BJ (cell line): ENCODE measurements at regions not wholly inside any gene's neighbourhood (a gene's known extent, or its start where the extent isn't known, plus 50 kb on each side); places are given as distances from the start of the nearest gene placed in this dataset.

Source experiments
- CTCF ChIA-PET: fragments of 350-600 bp; formaldehyde crosslinking; extraction: SDS; loops from one replicate; lab custom pipeline; 2021; ENCODE audit warnings: antibody characterized with exemption, inconsistent platforms; lab: Yijun Ruan, JAX
- POLR2A ChIA-PET: fragments of 300-600 bp; sonication (Branson Sonifier 250); formaldehyde crosslinking; extraction: SDS; loops from one replicate; lab custom pipeline; 2021; ENCODE audit warnings: antibody characterized with exemption; lab: Charles Lee
- DNase-seq: peaks from one replicate; pipeline ENCODE4 v3.0.0-alpha.2; 2011; ENCODE audit warnings: low read depth
- H3K27me3 ChIP-seq: 2 replicates; pipeline ENCODE4 v1.6.0; 2011; ENCODE audit warnings: low read length; ENCODE audit not compliant: control insufficient read depth, insufficient read depth
- H3K36me3 ChIP-seq: 2 replicates; pipeline ENCODE4 v1.5.1; 2011; ENCODE audit warnings: low read length; ENCODE audit not compliant: control insufficient read depth, insufficient read depth
- H3K4me3 ChIP-seq: 2 replicates; pipeline ENCODE4 v1.5.1; 2011; ENCODE audit warnings: low read depth, mild to moderate bottlenecking, control low read depth, low read length
- TF ChIP-seq, protein P1 (sequence below): IDR thresholded peaks from 2 replicates; pipeline ENCODE4 v1.5.1; 2011; ENCODE audit warnings: low read depth, mild to moderate bottlenecking, control low read depth, inconsistent platforms, low read length, moderate library complexity; ENCODE audit not compliant: insufficient read depth

DNA sequence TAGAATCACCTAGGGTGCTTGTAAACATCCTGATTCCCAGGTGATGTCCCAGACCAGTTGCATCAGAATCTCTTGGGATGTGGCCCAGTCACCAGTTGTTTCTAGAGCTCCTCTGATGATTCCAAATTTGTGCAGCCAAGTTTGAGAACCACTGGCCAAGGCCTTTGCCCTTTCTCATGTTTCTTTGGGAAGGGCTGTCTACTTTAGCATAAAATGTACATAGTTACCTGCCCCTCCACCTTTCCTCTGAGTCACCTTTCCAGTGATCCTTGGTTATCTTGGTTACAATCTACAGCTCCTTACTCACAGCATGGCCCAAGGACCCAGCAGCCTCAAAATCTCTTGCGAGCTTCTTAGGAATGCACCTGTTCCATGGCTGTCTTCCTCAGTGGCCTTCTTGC, 206.2 kb upstream of the ADRA1D start:
- no peak for DNase-seq
- TF ChIP-seq, protein P1, sequence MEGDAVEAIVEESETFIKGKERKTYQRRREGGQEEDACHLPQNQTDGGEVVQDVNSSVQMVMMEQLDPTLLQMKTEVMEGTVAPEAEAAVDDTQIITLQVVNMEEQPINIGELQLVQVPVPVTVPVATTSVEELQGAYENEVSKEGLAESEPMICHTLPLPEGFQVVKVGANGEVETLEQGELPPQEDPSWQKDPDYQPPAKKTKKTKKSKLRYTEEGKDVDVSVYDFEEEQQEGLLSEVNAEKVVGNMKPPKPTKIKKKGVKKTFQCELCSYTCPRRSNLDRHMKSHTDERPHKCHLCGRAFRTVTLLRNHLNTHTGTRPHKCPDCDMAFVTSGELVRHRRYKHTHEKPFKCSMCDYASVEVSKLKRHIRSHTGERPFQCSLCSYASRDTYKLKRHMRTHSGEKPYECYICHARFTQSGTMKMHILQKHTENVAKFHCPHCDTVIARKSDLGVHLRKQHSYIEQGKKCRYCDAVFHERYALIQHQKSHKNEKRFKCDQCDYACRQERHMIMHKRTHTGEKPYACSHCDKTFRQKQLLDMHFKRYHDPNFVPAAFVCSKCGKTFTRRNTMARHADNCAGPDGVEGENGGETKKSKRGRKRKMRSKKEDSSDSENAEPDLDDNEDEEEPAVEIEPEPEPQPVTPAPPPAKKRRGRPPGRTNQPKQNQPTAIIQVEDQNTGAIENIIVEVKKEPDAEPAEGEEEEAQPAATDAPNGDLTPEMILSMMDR: no peak
- H3K4me3 ChIP-seq: no peak overlapping the region
- ChIA-PET CTCF (no interaction called here), POLR2A (no interaction called here)
- H3K27me3 ChIP-seq: no peaks in the 10 kb centered on the region
- no peaks in the 10 kb centered on the region for H3K36me3 ChIP-seq

DNA sequence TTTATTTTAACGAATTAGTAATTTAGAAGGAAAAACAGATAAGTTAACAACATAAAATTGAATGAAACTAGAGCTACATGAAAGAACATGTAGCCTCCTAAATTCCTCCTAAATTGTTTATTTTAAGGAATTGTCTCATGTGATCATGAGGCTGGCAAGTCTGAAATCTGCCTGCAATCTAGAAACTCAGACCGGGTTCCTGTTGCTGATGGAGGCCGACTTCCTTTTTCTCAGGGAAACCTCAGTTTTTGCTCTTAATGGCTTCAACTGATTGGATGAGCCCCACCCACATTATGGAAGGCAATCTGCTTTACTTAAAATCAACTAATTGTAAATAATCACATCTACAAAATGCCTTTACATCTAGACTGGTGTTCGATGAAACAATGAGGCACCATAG, 205.0 kb upstream of the ADRA1D start:
- ChIA-PET CTCF (interaction anchor here (1.5 kb wide), 1 partner anchor 16 kb away, joined by 3 read pairs; no protein-coding TSS in a partner anchor), POLR2A (no interaction called here)
- Histone ChIP-seq H3K27me3 (no peaks in the 10 kb centered on the region), H3K36me3 (no peaks in the 10 kb centered on the region), H3K4me3 (no peak overlapping the region)
- no peak for DNase-seq
- TF ChIP-seq, protein P1: no peak

DNA sequence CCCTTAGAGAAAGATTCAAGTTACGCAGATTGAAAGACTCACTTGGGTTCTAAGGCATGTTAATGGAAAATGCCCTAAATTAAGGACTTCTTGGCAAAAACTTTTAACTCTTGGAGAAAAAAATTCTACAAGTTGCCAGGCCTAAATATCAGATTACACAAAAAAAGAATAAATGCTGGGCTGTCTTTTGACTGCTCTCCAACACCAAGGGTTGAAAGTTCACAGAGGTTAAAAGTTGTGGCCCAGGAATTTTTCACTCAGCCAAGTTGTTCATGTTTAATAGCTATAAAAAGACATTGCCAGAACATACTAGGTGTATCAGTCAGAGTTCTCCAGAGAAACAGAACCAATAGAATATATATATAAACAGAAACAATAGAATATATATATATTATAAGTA, 204.3 kb upstream of the ADRA1D start:
- no peak for DNase-seq
- ChIA-PET CTCF (interaction anchor here (1.5 kb wide), 1 partner anchor 17 kb away, joined by 3 read pairs; no protein-coding TSS in a partner anchor), POLR2A (no interaction called here)
- Histone ChIP-seq H3K27me3 (no peaks in the 10 kb centered on the region), H3K36me3 (no peaks in the 10 kb centered on the region), H3K4me3 (no peak overlapping the region)
- TF ChIP-seq, protein P1: no peak

DNA sequence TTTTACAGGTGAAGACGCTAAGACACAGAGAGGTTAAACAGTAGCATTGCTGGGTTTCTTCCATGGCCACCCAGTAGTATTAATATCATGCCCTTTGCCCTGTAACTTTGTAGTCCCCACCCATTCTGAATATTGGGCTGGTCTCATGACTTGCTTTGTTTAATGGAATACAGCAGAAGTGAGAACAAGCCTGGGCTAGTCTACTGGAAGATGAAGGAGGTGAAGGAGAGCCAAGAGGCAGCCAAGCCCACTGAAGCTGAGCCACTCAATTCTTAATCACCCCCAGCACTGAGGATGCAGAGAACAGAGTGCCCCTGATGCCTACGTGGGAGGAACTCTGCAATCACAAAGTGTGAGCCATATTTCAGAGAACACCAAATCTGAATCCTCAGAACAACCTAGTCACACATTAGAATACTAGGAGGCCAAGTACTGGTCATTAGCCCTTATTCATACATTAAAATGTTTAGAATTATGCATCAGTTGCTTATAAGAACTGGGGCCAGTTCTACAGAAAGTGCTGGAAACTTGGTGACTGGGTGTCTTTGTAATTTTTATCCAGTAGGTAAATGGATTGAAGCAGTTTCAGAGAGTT, 202.5 kb upstream of the ADRA1D start:
- POLR2A ChIA-PET: no interaction called here
- DNase-seq: no peak
- TF ChIP-seq, protein P1: no peak
- Histone ChIP-seq H3K27me3 (no peaks in the 10 kb centered on the region), H3K4me3 (no peak overlapping the region), H3K36me3 (no peaks in the 10 kb centered on the region)
- CTCF ChIA-PET: interaction anchor here (2.0 kb wide), 1 partner anchor 13 kb away, joined by 6 read pairs; no protein-coding TSS in a partner anchor

DNA sequence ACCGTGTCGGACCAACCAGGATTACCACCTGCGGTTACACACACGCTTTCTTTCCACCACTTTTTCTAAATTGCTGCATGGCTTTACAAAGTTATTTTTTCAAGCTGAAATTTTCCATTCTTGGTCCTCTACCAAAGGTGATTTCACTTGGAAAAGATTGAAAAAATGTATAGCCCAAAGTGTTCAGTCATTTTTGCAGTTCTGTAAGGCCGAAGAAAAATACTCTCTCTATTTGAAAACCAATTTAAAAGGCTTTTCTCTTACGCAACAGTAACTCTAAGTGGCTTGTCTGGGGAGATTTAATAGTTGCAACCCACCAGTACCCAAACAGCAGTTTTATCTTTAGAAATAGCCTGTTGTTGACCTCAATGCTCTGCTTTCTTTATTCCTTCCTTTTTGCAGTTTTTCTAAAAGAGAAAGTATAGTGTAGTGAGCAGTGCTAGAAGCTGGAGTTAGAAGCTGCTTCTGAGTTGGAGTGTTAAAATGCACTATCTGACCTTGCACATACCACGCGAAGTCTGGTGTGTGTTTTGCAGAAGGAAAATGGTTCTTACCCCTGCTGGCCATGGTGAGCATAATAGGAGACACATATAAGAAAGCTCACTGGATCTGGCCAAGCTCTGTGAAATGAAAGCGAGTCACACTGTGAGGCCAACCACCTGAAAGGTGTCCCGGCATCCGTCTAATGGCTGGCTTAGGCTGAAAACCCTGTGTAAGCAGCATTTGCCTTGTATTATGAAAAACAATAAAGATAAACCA, 201.0 kb upstream of the ADRA1D start:
- Histone ChIP-seq H3K36me3 (no peaks in the 10 kb centered on the region), H3K27me3 (no peaks in the 10 kb centered on the region), H3K4me3 (no peak overlapping the region)
- ChIA-PET POLR2A (no interaction called here), CTCF (interaction anchor here (0.6 to 2.0 kb wide), 5 partner anchors 8 to 270 kb away, joined by 3 to 6 read pairs (median 4); no protein-coding TSS in a partner anchor)
- peak; percentile 29 for DNase-seq
- TF ChIP-seq, protein P1: peak; percentile 59
